Osteoblast (primary cell): ENCODE measurements at regions not wholly inside any gene's neighbourhood (a gene's known extent, or its start where the extent isn't known, plus 50 kb on each side); places are given as distances from the start of the nearest gene placed in this dataset.
A peak's percentile ranks its signal among the peaks of the same experiment; 100 is the strongest.

Experiments used
- DNase-seq: peaks from one replicate; pipeline ENCODE4 v3.0.0; 2011; ENCODE audit warnings: low spot score, mixed read lengths; ENCODE audit not compliant: insufficient read length; ENCODE audit errors: missing footprints
- H2AFZ ChIP-seq: 2 replicates; pipeline ENCODE4 v1.6.0; 2011; ENCODE audit warnings: mild to moderate bottlenecking, low read length
- H3K27ac ChIP-seq: 2 replicates; pipeline ENCODE4 v1.5.1; 2011; ENCODE audit warnings: mild to moderate bottlenecking, low read depth, low read length, moderate library complexity
- H3K27me3 ChIP-seq: 2 replicates; pipeline ENCODE4 v1.6.0; 2012; ENCODE audit warnings: mild to moderate bottlenecking, control low read depth, inconsistent platforms, low read length, moderate library complexity; ENCODE audit not compliant: insufficient read depth
- H3K36me3 ChIP-seq: 2 replicates; pipeline ENCODE4 v1.5.1; 2011; ENCODE audit warnings: mild to moderate bottlenecking, low read length, control low read depth, moderate library complexity; ENCODE audit not compliant: insufficient read depth
- H3K4me1 ChIP-seq: 2 replicates; pipeline ENCODE4 v1.5.1; 2011; ENCODE audit warnings: mild to moderate bottlenecking, low read length, control low read depth, moderate library complexity; ENCODE audit not compliant: insufficient read depth
- H3K4me2 ChIP-seq: 2 replicates; pipeline ENCODE4 v1.6.0; 2011; ENCODE audit warnings: mild to moderate bottlenecking, low read length; ENCODE audit not compliant: insufficient read depth
- H3K4me3 ChIP-seq: fragments of 200-600 bp; sonication (generic); 3 replicates; pipeline ENCODE4 v1.5.1; 2012; ENCODE audit warnings: mild to moderate bottlenecking, low read length, inconsistent platforms; ENCODE audit not compliant: insufficient read depth
- H3K79me2 ChIP-seq: 2 replicates; pipeline ENCODE4 v1.6.0; 2012; ENCODE audit warnings: mild to moderate bottlenecking, low read length, control low read depth, inconsistent platforms; ENCODE audit not compliant: insufficient read depth
- H3K9me3 ChIP-seq: 2 replicates; pipeline ENCODE4 v1.5.1; 2011; ENCODE audit warnings: low read depth, low read length, control low read depth
- H4K20me1 ChIP-seq: 2 replicates; pipeline ENCODE4 v1.6.0; 2012; ENCODE audit warnings: mild to moderate bottlenecking, low read length, control low read depth; ENCODE audit not compliant: insufficient read depth
- TF ChIP-seq, protein P1 (sequence below): IDR thresholded peaks from 2 replicates; pipeline ENCODE4 v1.5.1; 2011; ENCODE audit warnings: mild to moderate bottlenecking, low read depth, low read length, moderate library complexity; ENCODE audit errors: extremely low read depth

DNA sequence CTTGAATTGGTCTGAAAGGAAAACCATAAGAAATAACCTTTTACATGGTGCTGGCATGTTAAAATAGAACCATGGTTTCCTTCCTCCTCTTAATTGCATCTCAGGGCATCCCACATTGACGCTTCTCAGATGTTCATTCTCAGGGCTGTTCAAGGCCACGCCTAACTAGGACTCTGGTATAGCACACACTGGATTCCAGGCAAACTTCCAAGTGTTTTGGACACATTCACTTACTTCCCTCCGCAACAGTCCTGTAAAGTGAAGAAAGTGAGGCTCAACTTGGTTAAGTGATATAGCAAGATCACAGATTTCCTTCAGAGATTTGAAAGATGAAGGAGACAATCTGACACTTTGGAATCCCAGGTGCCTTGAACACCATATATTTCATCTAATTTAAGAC is 244.8 kb downstream of the DUSP10 start:
- H3K79me2 ChIP-seq, result no peaks in the 10 kb centered on the region
- H3K4me2 ChIP-seq, result no peak overlapping the region
- no peaks in the 10 kb centered on the region for H3K27me3 ChIP-seq
- TF ChIP-seq, protein P1, sequence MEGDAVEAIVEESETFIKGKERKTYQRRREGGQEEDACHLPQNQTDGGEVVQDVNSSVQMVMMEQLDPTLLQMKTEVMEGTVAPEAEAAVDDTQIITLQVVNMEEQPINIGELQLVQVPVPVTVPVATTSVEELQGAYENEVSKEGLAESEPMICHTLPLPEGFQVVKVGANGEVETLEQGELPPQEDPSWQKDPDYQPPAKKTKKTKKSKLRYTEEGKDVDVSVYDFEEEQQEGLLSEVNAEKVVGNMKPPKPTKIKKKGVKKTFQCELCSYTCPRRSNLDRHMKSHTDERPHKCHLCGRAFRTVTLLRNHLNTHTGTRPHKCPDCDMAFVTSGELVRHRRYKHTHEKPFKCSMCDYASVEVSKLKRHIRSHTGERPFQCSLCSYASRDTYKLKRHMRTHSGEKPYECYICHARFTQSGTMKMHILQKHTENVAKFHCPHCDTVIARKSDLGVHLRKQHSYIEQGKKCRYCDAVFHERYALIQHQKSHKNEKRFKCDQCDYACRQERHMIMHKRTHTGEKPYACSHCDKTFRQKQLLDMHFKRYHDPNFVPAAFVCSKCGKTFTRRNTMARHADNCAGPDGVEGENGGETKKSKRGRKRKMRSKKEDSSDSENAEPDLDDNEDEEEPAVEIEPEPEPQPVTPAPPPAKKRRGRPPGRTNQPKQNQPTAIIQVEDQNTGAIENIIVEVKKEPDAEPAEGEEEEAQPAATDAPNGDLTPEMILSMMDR, result no peak
- no peaks in the 10 kb centered on the region for H4K20me1 ChIP-seq
- no peak for DNase-seq
- H3K4me1 ChIP-seq, result no peaks in the 10 kb centered on the region
- no peak overlapping the region for H3K4me3 ChIP-seq
- H2AFZ ChIP-seq, result no peak overlapping the region
- no peak overlapping the region for H3K27ac ChIP-seq
- H3K9me3 ChIP-seq, result no peaks in the 10 kb centered on the region
- no peaks in the 10 kb centered on the region for H3K36me3 ChIP-seq

DNA sequence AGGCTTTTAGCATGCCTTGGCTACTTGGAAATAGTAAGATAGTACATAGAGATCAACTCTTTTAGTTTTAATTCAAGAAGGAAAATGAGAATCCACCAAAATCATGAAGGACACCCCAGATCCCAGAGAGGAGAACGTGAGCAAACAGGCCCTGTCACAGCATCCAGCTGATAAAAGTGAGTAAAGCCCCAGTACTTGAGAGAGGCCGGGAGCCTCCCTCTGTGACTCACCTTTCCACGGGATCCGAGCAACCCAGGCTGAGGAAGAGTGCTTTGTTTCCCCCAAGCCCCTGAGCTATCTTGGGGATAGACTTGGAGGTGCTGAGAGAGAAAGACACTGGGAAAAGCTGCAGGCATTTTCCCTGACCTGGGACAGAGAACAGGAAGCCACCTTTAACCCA is 238.6 kb downstream of the DUSP10 start:
- DNase-seq, result peak; percentile 46
- H3K79me2 ChIP-seq, result no peaks in the 10 kb centered on the region
- H3K4me1 ChIP-seq, result no peaks in the 10 kb centered on the region
- H3K36me3 ChIP-seq, result no peaks in the 10 kb centered on the region
- TF ChIP-seq, protein P1, result no peak
- no peaks in the 10 kb centered on the region for H3K9me3 ChIP-seq
- H4K20me1 ChIP-seq, result no peaks in the 10 kb centered on the region
- no peak overlapping the region for H3K4me2 ChIP-seq
- H3K27me3 ChIP-seq, result no peaks in the 10 kb centered on the region
- no peak overlapping the region for H2AFZ ChIP-seq
- H3K4me3 ChIP-seq, result no peak overlapping the region
- no peak overlapping the region for H3K27ac ChIP-seq

GRCh38 chr1:221509575-221510355 is 232.1 kb downstream of the DUSP10 start:
- H2AFZ ChIP-seq, result no peak overlapping the region
- TF ChIP-seq, protein P1, result no peak

GRCh38 chr1:221510793-221511503 is 230.9 kb downstream of the DUSP10 start:
- Histone ChIP-seq H3K27me3 (no peaks in the 10 kb centered on the region), H3K4me2 (no peak overlapping the region), H3K27ac (no peak overlapping the region), H3K79me2 (no peaks in the 10 kb centered on the region), H3K9me3 (no peaks in the 10 kb centered on the region), H2AFZ (no peak overlapping the region), H3K36me3 (no peaks in the 10 kb centered on the region), H3K4me3 (no peak overlapping the region), H3K4me1 (no peaks in the 10 kb centered on the region), H4K20me1 (no peaks in the 10 kb centered on the region)
- no peak for DNase-seq
- TF ChIP-seq, protein P1, result no peak

More at GRCh38 chr1:221509575-221510355, 232.1 kb downstream of the DUSP10 start:
- no peaks in the 10 kb centered on the region for H3K36me3 ChIP-seq
- no peak overlapping the region for H3K4me2 ChIP-seq
- no peaks in the 10 kb centered on the region for H4K20me1 ChIP-seq
- H3K4me3 ChIP-seq, result no peak overlapping the region
- H3K4me1 ChIP-seq, result no peaks in the 10 kb centered on the region
- H3K27ac ChIP-seq, result no peak overlapping the region
- H3K27me3 ChIP-seq, result no peaks in the 10 kb centered on the region
- H3K9me3 ChIP-seq, result no peaks in the 10 kb centered on the region
- H3K79me2 ChIP-seq, result no peaks in the 10 kb centered on the region
- DNase-seq, result no peak
